Heart left ventricle (tissue), 13 donors: ENCODE measurements at regions not wholly inside any gene's neighbourhood (a gene's known extent, or its start where the extent isn't known, plus 50 kb on each side); places are given as distances from the start of the nearest gene placed in this dataset.

Source experiments
- CTCF ChIP-seq, 12 donors: fragments of 200-600 bp; sonication (generic) in 4 of 12; IDR thresholded peaks; one replicate each; pipeline versions ENCODE4 v1.5.0 to v1.8.0; 2018 to 2022; ENCODE audit warnings: antibody characterized with exemption in 12 of 12, mild to moderate bottlenecking in 5 of 12
- POLR2A ChIP-seq, 2 donors: fragments of 450-650 bp; IDR thresholded peaks; one replicate each; pipeline ENCODE4 v1.6.1; 2017; ENCODE audit warnings: antibody characterized with exemption in 2 of 2, mild to moderate bottlenecking in 2 of 2, moderate library complexity in 2 of 2
- donor health status: ischemic (EF 13 %, LVEDD 7.1; RV severe dilation, severe dysfunction).
- donor health status: DM: no; HTN: yes; CAD: no.
- donor health status: DM: no; HTN: no; CAD: no.
- donor health status: ischemic (EF 25% LVEDD 6.9; RV normal size, moderate dysfunction).
- donor health status: ischemic (EF 25% LVEDD 5.7; RV mildly dilated, moderate dysfunction).
- donor health status: ischemic (EF 35%, LVEDD 5.7; RV mildly dilated, moderate dysfunction).
- donor health status: nonischemic (EF 11% LVEDD 7.7; RV severe dilation, severe dysfunction).
- donor health status: DM: yes; HTN: yes; CAD: no.
- donor health status: PGD.
- donor health status: ischemic (EF 29% LVEDD 5.4; RV normal size, mild dysfunction).
- donor health status: nonischemic (EF 23%, LVEDD 6.1; RV moderate dilation, normal function).

- TF ChIP-seq CTCF (IDR thresholded peaks at IDR 0.05): no peak
- TF ChIP-seq POLR2A (IDR thresholded peaks at IDR 0.05): no peak
These were observed 166.6 kb upstream of the KLF14 start for GRCh38 chr7:130900471-130901076.
